ENCODE measurements at regions not wholly inside any gene's neighbourhood (a gene's known extent, or its start where the extent isn't known, plus 50 kb on each side); places are given as distances from the start of the nearest gene placed in this dataset.

- TF ChIP-seq CTCF (IDR thresholded peaks at IDR 0.05) (no peak), POLR2A (IDR thresholded peaks at IDR 0.05; ENCODE audit: low read depth) (no peak)
Measured at GRCh38 chr5:98602534-98603112, 170.8 kb upstream of the RGMB start.
